ENCODE measurements at regions not wholly inside any gene's neighbourhood (a gene's known extent, or its start where the extent isn't known, plus 50 kb on each side); places are given as distances from the start of the nearest gene placed in this dataset.

- TF ChIP-seq ZHX2 (IDR thresholded peaks at IDR 0.05; ENCODE audit: low read depth) (no peak), ZHX2 (CRISPR knock-in tag; IDR thresholded peaks at IDR 0.05; ENCODE audit: borderline replicate concordance) (no peak)
Measured at GRCh38 chr6:87840324-87840723, 138.3 kb upstream of the AKIRIN2 start (continued).

GRCh38 chr6:87837876-87838275, 135.8 kb upstream of the AKIRIN2 start:
- H3K4me3 ChIP-seq (replicated peaks in 1 of 3; ENCODE audit: insufficient read depth in 1 of 3, low read depth in 2 of 3, low read length in 3 of 3), result no peak overlapping the region
- CTCF ChIA-PET (ENCODE audit: low intra/inter-chr PET ratio, low total read pairs), result no interaction called here
- no peaks in the 10 kb centered on the region for H3K9me3 ChIP-seq (ENCODE audit: low read length)
- no peak overlapping the region for H2AFZ ChIP-seq (ENCODE audit: low read length)
- H3K4me2 ChIP-seq (ENCODE audit: low read depth, low read length), result no peak overlapping the region
- DNase-seq (ENCODE audit: low spot score), result no peak
- no peak overlapping the region for H3K27ac ChIP-seq (ENCODE audit: extremely low read length, insufficient read depth, low read length)
- no peaks in the 10 kb centered on the region for H3K79me2 ChIP-seq (ENCODE audit: insufficient read depth, low read length)
- H3K27me3 ChIP-seq (ENCODE audit: control insufficient read depth in 1 of 2, insufficient read depth in 2 of 2, low read length in 2 of 2), result no peaks in the 10 kb centered on the region
- in situ Hi-C loops (cut with HindIII; ENCODE audit: extremely low pct_ligation_motif_present, low pct_unique_long_range_greater_than_20kb) (no loop called here), intact Hi-C loops (cut with micrococcal nuclease; ENCODE audit: unreplicated experiment) (no loop called here)
- POLR2A ChIA-PET, result no interaction called here
- WGBS (ENCODE audit: low lambda C conversion rate), result 47% methylated on average over 2 of the region's 2 CpGs
- BruUV-seq (replicated peaks), result no TSS peak
- H3K4me1 ChIP-seq (ENCODE audit: insufficient read depth, low read length), result no peaks in the 10 kb centered on the region
- no peaks in the 10 kb centered on the region for H3K36me3 ChIP-seq (replicated peaks in 1 of 2; ENCODE audit: control insufficient read depth in 1 of 2, insufficient read depth in 2 of 2, low read length in 2 of 2)
- no peak for ATAC-seq
- TF ChIP-seq ZNF503 (CRISPR knock-in tag; IDR thresholded peaks at IDR 0.05) (no peak), ZNF773 (CRISPR knock-in tag; IDR thresholded peaks at IDR 0.05; ENCODE audit: borderline replicate concordance) (no peak)
- no peaks in the 10 kb centered on the region for H4K20me1 ChIP-seq (ENCODE audit: insufficient read depth, low read length)
- no peak for FAIRE-seq
- no peak overlapping the region for H3K9ac ChIP-seq (ENCODE audit: insufficient read depth, low read depth, low read length)
